ENCODE measurements at regions not wholly inside any gene's neighbourhood (a gene's known extent, or its start where the extent isn't known, plus 50 kb on each side); places are given as distances from the start of the nearest gene placed in this dataset.

GRCh38 chr2:103734911-103735310, 973.1 kb downstream of the TMEM182 start:
- no peak for DNase-seq

- no peak for DNase-seq
Measured at GRCh38 chr2:103738108-103738507, 976.3 kb downstream of the TMEM182 start.

GRCh38 chr2:103738606-103739005, 976.8 kb downstream of the TMEM182 start:
- no peak for DNase-seq

- no peak for DNase-seq
Measured at GRCh38 chr2:103739186-103739585, 977.4 kb downstream of the TMEM182 start.

- DNase-seq: no peak
Measured at GRCh38 chr2:103739921-103740320, 978.1 kb downstream of the TMEM182 start.

GRCh38 chr2:103740631-103741030, 978.8 kb downstream of the TMEM182 start:
- no peak for DNase-seq

GRCh38 chr2:103743195-103743594, 981.4 kb downstream of the TMEM182 start:
- DNase-seq: no peak

GRCh38 chr2:103754530-103754929, 992.7 kb downstream of the TMEM182 start:
- no peak for DNase-seq

- DNase-seq: no peak
Measured at GRCh38 chr2:103773884-103774283, 1012.1 kb downstream of the TMEM182 start.

- no peak for DNase-seq
Measured at GRCh38 chr2:103780088-103780702, 1018.4 kb downstream of the TMEM182 start.

- DNase-seq: no peak
Measured at GRCh38 chr2:103781313-103781712, 1019.5 kb downstream of the TMEM182 start.

GRCh38 chr2:103784261-103784660, 1022.4 kb downstream of the TMEM182 start:
- no peak for DNase-seq

- no peak for DNase-seq
Measured at GRCh38 chr2:103785432-103785831, 1023.6 kb downstream of the TMEM182 start.

GRCh38 chr2:103785956-103786355, 1024.1 kb downstream of the TMEM182 start:
- no peak for DNase-seq

GRCh38 chr2:103788389-103788788, 1026.6 kb downstream of the TMEM182 start:
- DNase-seq: no peak

- no peak for DNase-seq
Measured at GRCh38 chr2:103788951-103789350, 1027.1 kb downstream of the TMEM182 start.

GRCh38 chr2:103789381-103790095, 1027.7 kb downstream of the TMEM182 start:
- DNase-seq: peak; percentile 15

GRCh38 chr2:103792042-103792441, 1030.2 kb downstream of the TMEM182 start:
- no peak for DNase-seq

- DNase-seq: no peak
Measured at GRCh38 chr2:103798291-103798690, 1036.5 kb downstream of the TMEM182 start.

GRCh38 chr2:103804013-103804412, 1042.2 kb downstream of the TMEM182 start:
- DNase-seq: no peak

- no peak for DNase-seq
Measured at GRCh38 chr2:103805746-103806145, 1043.9 kb downstream of the TMEM182 start.

- no peak for DNase-seq
Measured at GRCh38 chr2:103808814-103809213, 1045.1 kb upstream of the POU3F3 start.

- DNase-seq: no peak
Measured at GRCh38 chr2:103809415-103809814, 1044.5 kb upstream of the POU3F3 start.

- DNase-seq: peak; percentile 28
Measured at GRCh38 chr2:103809941-103810441, 1043.9 kb upstream of the POU3F3 start.

- no peak for DNase-seq
Measured at GRCh38 chr2:103810875-103811274, 1043.0 kb upstream of the POU3F3 start.
